H1 (cell line): ENCODE measurements at regions not wholly inside any gene's neighbourhood (a gene's known extent, or its start where the extent isn't known, plus 50 kb on each side); places are given as distances from the start of the nearest gene placed in this dataset.

Experiments
- CHD7 ChIP-seq: fragments of 300-600 bp; sonication (generic); IDR thresholded peaks from 2 replicates; pipeline ENCODE4 v1.7.1; 2012; ENCODE audit warnings: low read length, moderate library complexity, mild to moderate bottlenecking, inconsistent platforms; ENCODE audit not compliant: insufficient replicate concordance

- TF ChIP-seq CHD7, result no peak
Observed at GRCh38 chr4:180565856-180566431, 1677.3 kb upstream of the TENM3 start (continued).
